GM04503 (cell line): ENCODE measurements at regions not wholly inside any gene's neighbourhood (a gene's known extent, or its start where the extent isn't known, plus 50 kb on each side); places are given as distances from the start of the nearest gene placed in this dataset.
A peak's percentile ranks its signal among the peaks of the same experiment; 100 is the strongest.

Experiments
- DNase-seq: peaks from one replicate; pipeline ENCODE4 v3.0.0-alpha.2; 2012; ENCODE audit warnings: low read depth

DNA sequence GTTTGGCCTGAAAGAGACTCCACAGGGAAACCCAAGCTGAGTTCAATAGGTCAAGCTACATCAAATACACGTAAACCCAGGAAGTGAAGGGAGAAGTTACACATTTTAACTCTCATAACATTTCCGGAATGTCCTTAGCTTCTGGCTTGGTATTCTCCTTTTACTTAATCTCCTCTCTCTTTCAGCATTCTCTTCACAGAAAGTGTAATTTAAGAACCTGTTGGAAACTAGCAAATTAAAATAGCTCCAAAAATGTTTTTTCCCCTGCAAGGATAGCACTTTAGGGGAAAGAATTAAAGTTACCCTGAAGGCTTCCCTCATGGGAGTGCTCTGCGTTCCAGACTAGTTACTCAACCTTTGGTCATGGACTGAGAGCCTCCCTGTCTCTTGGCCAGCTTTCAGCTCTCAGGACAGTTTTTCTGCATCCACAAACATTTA is 292.7 kb upstream of the TARS1 start:
- peak; percentile 91 for DNase-seq

DNA sequence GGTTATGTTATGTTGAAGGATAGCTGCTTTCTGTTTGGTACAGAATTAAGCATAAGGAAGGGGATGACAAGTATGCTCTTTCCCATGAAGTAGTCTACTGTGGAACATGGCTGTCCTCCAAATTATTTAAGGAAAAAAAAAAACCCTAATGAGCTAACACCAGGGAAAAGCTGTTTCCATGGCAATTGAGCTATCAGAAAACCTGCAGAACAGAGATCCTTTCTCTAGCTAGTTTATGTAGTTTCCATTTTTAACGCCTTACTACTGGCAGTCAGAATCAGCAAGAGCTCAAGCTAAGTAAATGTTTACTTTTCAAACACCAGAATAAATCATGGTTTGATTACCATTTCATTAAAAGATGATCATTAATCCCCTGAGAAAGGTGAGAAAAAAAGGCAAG is 287.4 kb upstream of the TARS1 start:
- DNase-seq, result no peak

DNA sequence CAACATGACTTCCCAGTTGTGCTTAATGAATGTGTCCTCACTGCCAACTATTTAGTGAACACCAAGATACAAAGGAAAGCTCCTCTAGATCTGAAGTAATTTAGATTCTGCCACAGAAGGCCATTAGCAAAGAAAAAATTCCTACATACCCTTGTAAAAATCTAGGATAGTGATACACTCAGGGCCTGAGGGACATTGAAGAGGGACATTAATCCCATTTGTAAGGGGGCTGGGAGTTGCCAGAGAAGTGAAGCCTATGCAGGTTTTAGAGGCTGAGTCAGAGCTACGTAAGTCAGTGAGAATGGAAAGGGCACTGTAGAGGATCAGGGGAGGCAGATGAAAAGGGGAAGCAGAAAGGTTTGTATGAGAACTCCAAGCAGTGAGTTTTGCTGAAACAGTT is 286.9 kb upstream of the TARS1 start:
- no peak for DNase-seq

DNA sequence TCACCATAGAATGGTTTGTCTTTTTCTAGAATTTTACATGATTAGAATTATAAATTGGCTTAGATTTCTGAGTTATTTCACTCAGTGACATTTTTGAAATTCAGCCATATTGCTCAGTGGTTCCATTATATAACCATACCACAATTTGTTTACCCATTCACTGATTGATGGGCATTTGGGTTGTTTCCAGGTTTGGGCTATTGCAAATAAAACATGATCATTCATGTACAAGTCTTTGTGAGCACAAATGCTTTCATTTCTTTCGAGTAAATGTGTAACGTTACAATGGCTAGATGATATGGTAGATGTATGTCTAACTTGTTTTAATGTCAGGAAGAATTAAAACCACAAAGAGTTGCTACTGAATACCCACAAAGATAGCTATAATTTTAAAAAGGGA is 279.9 kb upstream of the TARS1 start:
- no peak for DNase-seq

DNA sequence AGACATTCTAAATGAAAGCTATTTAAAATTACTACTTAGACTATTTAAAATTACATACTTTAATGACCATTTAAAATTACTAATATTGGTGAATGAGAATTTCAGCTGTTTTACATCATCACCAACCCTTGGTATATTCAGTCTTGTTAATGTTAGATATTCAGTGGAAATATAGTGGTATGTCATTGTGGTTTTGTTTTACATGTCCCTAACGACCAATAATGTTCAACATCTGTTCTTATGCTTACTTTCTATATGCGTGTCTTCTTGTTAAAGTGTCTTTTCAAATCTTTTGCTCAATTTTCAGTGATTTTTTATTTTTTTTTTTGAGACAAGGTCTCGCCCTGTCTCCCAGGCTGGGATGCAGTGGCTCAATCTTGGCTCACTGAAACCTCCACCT is 279.3 kb upstream of the TARS1 start:
- DNase-seq, result no peak

DNA sequence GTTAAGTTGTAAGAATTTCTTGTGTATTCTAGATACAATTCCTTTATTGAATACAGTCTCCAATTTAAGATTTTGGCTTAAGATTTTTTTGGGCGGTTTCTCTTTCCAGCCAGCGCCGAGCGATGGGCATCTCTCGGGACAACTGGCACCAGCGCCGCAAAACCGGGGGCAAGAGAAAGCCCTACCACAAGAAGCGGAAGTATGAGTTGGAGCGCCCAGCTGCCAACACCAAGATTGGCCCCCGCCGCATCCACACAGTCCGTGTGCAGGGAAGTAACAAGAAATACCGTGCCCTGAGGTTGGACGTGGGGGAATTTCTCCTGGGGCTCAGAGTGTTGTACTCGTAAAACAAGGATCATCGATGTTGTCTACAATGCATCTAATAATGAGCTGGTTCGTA is 278.7 kb upstream of the TARS1 start:
- DNase-seq, result no peak

DNA sequence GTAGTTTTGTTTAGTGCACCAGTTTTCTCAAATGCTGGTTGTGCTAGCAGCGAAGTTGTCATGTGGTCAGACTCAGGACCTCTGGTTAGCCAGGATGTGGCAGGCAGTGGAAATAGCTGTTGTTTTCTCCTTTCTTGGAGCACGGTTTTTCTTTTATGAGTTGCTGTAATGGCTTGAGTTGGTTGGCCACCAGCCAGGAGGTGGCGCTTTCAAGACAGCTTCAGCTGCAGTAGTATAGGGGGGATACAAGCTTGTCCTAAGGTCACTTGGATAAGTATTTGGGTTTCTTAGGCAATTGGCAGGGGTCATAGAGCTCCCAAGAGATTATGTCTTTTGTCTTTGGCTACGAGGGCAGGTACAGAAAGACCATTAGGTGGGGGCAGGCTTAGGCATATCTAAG is 274.2 kb upstream of the TARS1 start:
- DNase-seq, result no peak

- DNase-seq, result no peak
Observed at GRCh38 chr5:33166948-33167347, 273.8 kb upstream of the TARS1 start.

DNA sequence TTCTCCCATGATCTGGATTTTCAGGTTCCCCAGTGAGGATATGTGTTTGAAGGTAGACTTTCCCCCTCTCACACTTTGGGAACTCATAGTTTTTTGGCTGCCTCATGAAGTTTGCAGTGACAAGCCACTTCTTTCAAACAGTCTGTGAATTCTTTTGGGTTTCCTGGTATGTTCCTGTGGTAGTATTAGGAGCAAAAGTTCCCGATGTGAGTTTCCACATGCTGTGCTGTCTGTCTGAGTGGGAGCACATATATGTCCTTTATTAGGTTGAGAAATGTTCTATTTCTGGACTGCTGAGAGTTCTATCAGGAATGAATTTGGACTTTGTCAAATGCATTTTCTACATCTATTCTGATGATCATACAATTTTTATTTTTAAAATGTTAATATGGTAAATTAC is 273.2 kb upstream of the TARS1 start:
- DNase-seq, result no peak

DNA sequence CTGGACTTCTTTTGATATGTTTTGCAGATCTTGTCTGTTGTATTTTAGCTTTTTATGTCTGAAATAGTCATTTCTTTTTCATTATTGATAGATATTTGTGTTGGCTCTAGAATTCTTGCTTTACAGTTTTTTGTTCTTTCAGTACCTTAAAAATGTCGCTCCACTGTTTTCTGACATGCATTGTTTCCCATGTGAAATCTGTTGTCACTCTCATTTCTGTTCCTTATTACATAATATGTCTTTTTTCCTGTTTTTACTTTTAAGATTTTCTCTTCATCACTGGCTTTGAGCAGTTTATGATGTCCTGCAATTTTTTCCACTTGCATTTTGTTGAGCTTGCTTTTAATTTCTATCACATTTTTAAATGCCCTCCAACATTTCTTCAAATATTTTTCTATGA is 270.4 kb upstream of the TARS1 start:
- no peak for DNase-seq

GRCh38 chr5:33174383-33174782 is 266.4 kb upstream of the TARS1 start:
- DNase-seq, result no peak

DNA sequence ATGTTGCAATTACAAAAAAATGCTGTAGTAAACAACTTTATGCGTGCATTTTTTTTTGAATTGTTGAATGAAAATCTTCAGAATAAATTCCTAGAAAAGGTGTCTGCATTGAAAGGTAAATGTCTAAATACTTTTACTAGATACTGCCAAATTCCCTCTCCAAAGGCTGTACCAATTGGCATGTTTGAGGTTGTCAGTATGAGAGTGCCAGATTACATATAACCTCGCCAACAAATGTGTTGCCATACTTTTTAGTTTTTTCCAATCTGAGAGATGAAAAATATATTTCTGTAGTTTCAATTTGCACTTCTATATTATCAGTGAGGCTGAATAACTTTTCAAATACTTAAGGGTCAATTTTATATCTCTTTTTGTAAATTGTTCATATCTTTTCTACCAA is 261.5 kb upstream of the TARS1 start:
- no peak for DNase-seq

- DNase-seq, result peak; percentile 16
Observed at GRCh38 chr5:33180900-33181299, 259.9 kb upstream of the TARS1 start.

- DNase-seq, result no peak
Observed at GRCh38 chr5:33182986-33183385, 257.8 kb upstream of the TARS1 start.

DNA sequence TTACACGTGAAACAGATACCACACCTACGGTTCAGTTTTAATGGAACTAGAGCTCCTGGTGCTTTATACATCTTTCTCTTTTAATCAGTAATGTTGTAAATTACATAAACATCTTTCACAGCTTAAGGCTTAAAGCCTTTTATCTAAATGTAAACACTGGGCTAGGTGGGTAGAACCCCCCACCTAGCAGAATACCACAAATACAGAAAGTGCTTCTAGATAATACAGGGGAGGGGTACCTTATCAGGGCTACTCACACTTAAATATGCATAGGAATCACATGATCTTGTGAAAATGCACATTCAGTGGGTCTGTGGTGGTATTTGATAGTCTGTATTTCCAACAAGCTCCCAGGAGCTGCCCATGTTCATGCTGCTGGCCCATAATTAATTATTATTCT is 256.4 kb upstream of the TARS1 start:
- no peak for DNase-seq

DNA sequence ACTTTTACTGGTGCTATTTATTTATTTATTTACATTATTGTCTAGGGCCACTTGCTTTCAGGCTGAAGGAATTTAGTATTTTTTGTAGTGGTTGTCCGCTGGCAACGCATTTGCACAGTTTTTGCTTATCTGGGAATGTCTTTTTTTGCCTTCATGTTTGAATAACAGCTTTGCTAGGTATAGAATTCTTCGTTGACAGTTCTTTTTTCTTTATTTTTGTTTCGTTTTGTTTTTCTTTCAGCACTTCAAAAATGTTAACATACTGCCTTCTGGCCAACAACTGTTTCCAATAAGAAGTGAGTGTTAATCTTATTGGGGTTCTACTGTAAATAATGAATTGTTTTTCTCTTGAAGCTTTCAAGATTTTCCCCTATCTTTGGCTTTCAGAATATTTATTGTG is 252.7 kb upstream of the TARS1 start:
- no peak for DNase-seq

DNA sequence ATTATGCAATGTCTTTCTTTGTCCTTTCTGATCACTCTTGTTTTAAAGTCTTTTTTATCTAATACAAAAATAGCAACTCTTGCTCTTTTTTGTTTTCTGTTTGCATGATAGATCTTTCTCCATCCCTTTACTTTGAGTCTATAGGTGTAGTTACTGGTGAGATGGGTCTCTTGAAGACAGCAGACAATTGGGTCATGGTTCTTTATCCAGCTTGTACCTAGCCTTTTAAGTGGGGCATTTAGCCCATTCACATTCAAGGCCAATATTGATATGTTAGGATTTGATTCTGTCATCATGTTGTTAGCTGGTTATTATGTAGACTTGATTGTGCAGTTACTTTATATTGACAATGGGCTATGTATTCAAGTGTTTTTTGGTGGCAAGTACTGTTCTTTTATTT is 245.9 kb upstream of the TARS1 start:
- no peak for DNase-seq

DNA sequence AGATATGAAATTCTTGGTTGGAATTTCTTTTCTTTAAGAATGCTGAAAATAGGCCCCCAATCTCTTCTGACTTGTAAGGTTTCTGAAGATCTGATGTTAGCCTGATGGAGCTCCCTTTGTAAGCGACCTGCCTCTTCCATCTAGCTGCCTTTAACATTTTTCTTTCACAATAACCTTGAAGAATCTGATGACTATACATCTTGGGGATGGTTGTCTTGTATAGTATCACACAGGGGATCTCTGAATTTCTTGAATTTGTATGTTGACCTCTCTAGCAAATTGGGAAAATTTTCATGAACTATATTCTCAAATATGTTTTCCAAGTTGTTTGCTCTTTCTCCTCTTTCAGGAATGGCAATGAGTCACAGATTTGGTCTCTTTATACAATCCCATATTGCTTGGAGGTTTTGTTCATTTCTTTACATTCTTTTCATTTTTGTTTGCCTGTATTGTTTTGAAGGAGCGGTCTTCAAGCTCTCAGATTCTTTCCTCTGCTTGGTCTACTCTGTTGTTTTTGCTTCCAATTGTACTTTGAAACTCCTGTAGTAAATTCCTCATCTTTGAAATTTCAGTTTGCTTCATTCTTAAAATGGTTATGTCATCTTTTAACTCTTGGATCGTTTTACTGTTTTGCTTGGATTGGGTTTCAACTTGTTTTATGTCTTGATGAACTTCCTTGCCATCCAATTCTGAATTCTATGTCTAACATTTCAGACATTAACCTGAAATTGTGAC is 245.2 kb upstream of the TARS1 start:
- peak; percentile 83 for DNase-seq

DNA sequence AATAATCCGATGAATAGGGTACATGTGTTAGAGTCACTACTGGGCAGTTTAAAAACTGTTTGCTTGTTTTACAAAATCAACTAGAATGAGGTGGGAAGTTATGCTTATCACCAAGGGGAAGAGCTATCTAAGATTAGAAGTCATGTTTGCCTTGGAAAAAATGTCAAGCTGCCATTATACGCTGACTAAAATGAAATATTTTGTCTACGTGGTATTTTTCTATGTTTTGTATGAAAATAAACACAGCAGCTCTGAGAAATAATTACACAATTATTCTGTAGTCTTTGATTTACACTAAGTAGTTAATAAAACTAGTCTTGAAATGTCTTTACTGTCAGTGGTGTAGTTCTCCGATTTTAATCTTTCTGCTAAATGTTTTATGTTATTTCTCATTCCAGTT is 241.9 kb upstream of the TARS1 start:
- DNase-seq, result no peak

GRCh38 chr5:33203931-33204330 is 236.8 kb upstream of the TARS1 start:
- DNase-seq, result no peak

DNA sequence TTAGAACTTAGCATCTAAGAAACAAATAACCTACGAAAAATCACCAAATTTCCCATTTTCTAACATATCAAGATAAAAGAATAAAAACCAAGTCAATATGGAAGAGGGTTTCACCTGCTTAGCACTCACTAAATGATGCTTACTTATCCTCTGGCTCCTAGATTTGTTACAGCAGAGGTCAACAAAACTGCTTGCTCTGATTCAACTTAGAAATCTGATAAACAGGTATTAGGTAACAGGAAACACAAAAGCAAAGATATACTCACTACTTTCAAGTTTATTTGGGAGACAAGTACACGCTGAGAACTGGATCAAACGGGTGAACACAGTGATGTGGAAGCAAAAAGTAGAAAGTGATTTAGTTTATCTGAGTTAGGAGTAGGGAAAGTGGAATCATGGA is 235.7 kb upstream of the TARS1 start:
- no peak for DNase-seq

- DNase-seq, result no peak
Observed at GRCh38 chr5:33205727-33206410, 234.9 kb upstream of the TARS1 start.

- no peak for DNase-seq
Observed at GRCh38 chr5:33206962-33207506, 233.7 kb upstream of the TARS1 start.

- no peak for DNase-seq
Observed at GRCh38 chr5:33209252-33209651, 231.5 kb upstream of the TARS1 start.
